ENCODE measurements at regions not wholly inside any gene's neighbourhood (a gene's known extent, or its start where the extent isn't known, plus 50 kb on each side); places are given as distances from the start of the nearest gene placed in this dataset.

GRCh38 chr1:38488162-38488898 is 371.2 kb downstream of the RRAGC start:
- no peak overlapping the region for H3K4me3 ChIP-seq (replicated peaks in 1 of 3; ENCODE audit: insufficient read depth in 1 of 3, low read depth in 1 of 3, low read length in 3 of 3)
- TF ChIP-seq EZH2 (IDR thresholded peaks at IDR 0.05; ENCODE audit: borderline replicate concordance, low read depth, low read length, severe bottlenecking) (no peak), FOS (IDR thresholded peaks at IDR 0.05; ENCODE audit: borderline replicate concordance, insufficient read depth, low read length) (no peak), JUN (IDR thresholded peaks at IDR 0.05; ENCODE audit: borderline replicate concordance, insufficient read depth, insufficient read length, low read depth) (no peak), CTCF (IDR thresholded peaks at IDR 0.05; ENCODE audit: extremely low read depth in 1 of 2, insufficient read depth in 1 of 2, low read depth in 1 of 2, low read length in 2 of 2) (no peak), MAX (IDR thresholded peaks at IDR 0.05; ENCODE audit: insufficient read depth, insufficient read length) (no peak), MYC (IDR thresholded peaks at IDR 0.05; ENCODE audit: low read depth, low read length) (no peak), POLR2A (IDR thresholded peaks at IDR 0.05; ENCODE audit: low read depth, low read length) (no peak), POLR2AphosphoS5 (IDR thresholded peaks at IDR 0.05; ENCODE audit: insufficient read depth, low read depth, low read length) (no peak), GATA2 (IDR thresholded peaks at IDR 0.05; ENCODE audit: insufficient read depth, insufficient read length, low read depth, low read length) (no peak)
- dilution Hi-C loops (cut with MboI; ENCODE audit: extremely low pct_ligation_motif_present, low sequenced_read_pairs), result no loop called here
- no peaks in the 10 kb centered on the region for H3K36me3 ChIP-seq (ENCODE audit: control insufficient read depth in 2 of 2, extremely low read depth in 1 of 2, insufficient read depth in 2 of 2, low read length in 2 of 2)
- no peaks in the 10 kb centered on the region for H3K4me1 ChIP-seq (ENCODE audit: control insufficient read depth, extremely low read depth, insufficient read depth, low read length)
- no peak overlapping the region for H2AFZ ChIP-seq (ENCODE audit: low read depth, low read length)
- no peak overlapping the region for H3K4me2 ChIP-seq (ENCODE audit: insufficient read depth, low read length)
- no peak overlapping the region for H3K27ac ChIP-seq (ENCODE audit: insufficient read depth, low read depth, low read length)
- no peaks in the 10 kb centered on the region for H3K79me2 ChIP-seq (ENCODE audit: control insufficient read depth, insufficient read depth, low read length)
- no peaks in the 10 kb centered on the region for H3K9me3 ChIP-seq (replicated peaks; ENCODE audit: control insufficient read depth, insufficient read depth, low read length)
- no peak overlapping the region for H3K9ac ChIP-seq (replicated peaks; ENCODE audit: extremely low read depth, insufficient read depth, low read length)
- ChIA-PET CTCF (no interaction called here), POLR2A (no interaction called here)
- no peaks in the 10 kb centered on the region for H3K9me1 ChIP-seq (replicated peaks; ENCODE audit: control insufficient read depth, extremely low read depth, insufficient read depth, low read length)
- H4K20me1 ChIP-seq (replicated peaks; ENCODE audit: control insufficient read depth, extremely low read depth, insufficient read depth, low read length), result no peaks in the 10 kb centered on the region
- no peaks in the 10 kb centered on the region for H3K27me3 ChIP-seq (ENCODE audit: control insufficient read depth in 2 of 2, insufficient read depth in 2 of 2, low read length in 2 of 2)
- BruUV-seq (replicated peaks), result no TSS peak
- FAIRE-seq, result no peak
- no peak for DNase-seq (ENCODE audit: low read depth, low spot score)
- intact Hi-C loops (cut with micrococcal nuclease), result no loop called here
